Breast epithelium (tissue), 4 donors: ENCODE measurements at regions not wholly inside any gene's neighbourhood (a gene's known extent, or its start where the extent isn't known, plus 50 kb on each side); places are given as distances from the start of the nearest gene placed in this dataset.

Source experiments
- DNase-seq, 2 donors: peaks; one replicate each; pipeline ENCODE4 v3.0.0-alpha.2; 2019; ENCODE audit warnings: low spot score in 2 of 2
- H3K27ac ChIP-seq, 2 donors: fragments of 200-600 bp; sonication (generic) in 1 of 2; one replicate each; pipeline ENCODE4 v1.5.1; 2016 to 2019; ENCODE audit warnings: mild to moderate bottlenecking in 1 of 2
- H3K27me3 ChIP-seq, 2 donors: fragments of 200-600 bp; sonication (generic) in 1 of 2; one replicate each; pipeline versions ENCODE4 v1.5.1 to v1.6.0; 2017 to 2019; ENCODE audit warnings: control low read depth in 1 of 2, mild to moderate bottlenecking in 1 of 2
- H3K36me3 ChIP-seq: fragments of 200-600 bp; one replicate; pipeline ENCODE4 v1.5.1; 2019
- H3K4me1 ChIP-seq, 2 donors: fragments of 200-600 bp; sonication (generic); one replicate each; pipeline ENCODE4 v1.5.1; 2016 to 2019; ENCODE audit warnings: control low read depth in 1 of 2
- H3K4me3 ChIP-seq, 3 donors: fragments of 200-600 bp; sonication (generic); 1 replicate in 2 of 3; 2 replicates in 1 of 3; pipeline ENCODE4 v1.5.1; 2016 to 2019; ENCODE audit warnings: mild to moderate bottlenecking in 3 of 3, moderate library complexity in 2 of 3
- H3K9me3 ChIP-seq, 2 donors: fragments of 200-600 bp; sonication (generic) in 1 of 2; one replicate each; pipeline ENCODE4 v1.5.1; 2016 to 2019; ENCODE audit warnings: control low read depth in 1 of 2
- CTCF ChIP-seq, 3 donors: fragments of 450-650 bp; IDR thresholded peaks; one replicate each; pipeline ENCODE4 v1.5.1; 2016 to 2017; ENCODE audit warnings: antibody characterized with exemption in 3 of 3, mild to moderate bottlenecking in 3 of 3, moderate library complexity in 3 of 3
- POLR2A ChIP-seq: fragments of 450-650 bp; IDR thresholded peaks from one replicate; pipeline ENCODE4 v1.6.1; 2016; ENCODE audit warnings: antibody characterized with exemption, mild to moderate bottlenecking, moderate library complexity
- POLR2AphosphoS5 ChIP-seq, 3 donors: sonication (generic); formaldehyde crosslinking; IDR thresholded peaks; one replicate each; pipeline ENCODE4 v1.6.1; 2017; ENCODE audit warnings: antibody characterized with exemption in 3 of 3
- intact Hi-C: fragments of 100-400 bp; cut with DNase I; formaldehyde crosslinking; loops from one replicate; pipeline ENCODE4 v1.15.1; 2023; ENCODE audit warnings: low total_unique reads

- intact Hi-C loops = no loop called here
- H3K27me3 ChIP-seq = no peaks in the 10 kb centered on the region
- H3K36me3 ChIP-seq = no peaks in the 10 kb centered on the region
Observed at GRCh38 chr7:16136896-16137295, 284.4 kb downstream of the CRPPA start.

GRCh38 chr7:16135658-16136057 is 285.7 kb downstream of the CRPPA start:
- H3K27ac ChIP-seq = no peak overlapping the region
- H3K36me3 ChIP-seq = no peaks in the 10 kb centered on the region
- H3K9me3 ChIP-seq = no peaks in the 10 kb centered on the region
- H3K4me1 ChIP-seq = no peaks in the 10 kb centered on the region
- no peaks in the 10 kb centered on the region for H3K27me3 ChIP-seq
- DNase-seq = no peak
- no peak overlapping the region for H3K4me3 ChIP-seq
- intact Hi-C loops = no loop called here
- TF ChIP-seq CTCF (IDR thresholded peaks at IDR 0.05) = no peak
- TF ChIP-seq POLR2AphosphoS5 (IDR thresholded peaks at IDR 0.05) = no peak
- TF ChIP-seq POLR2A = no peak

More at GRCh38 chr7:16136896-16137295, 284.4 kb downstream of the CRPPA start:
- no peak for DNase-seq
- H3K4me3 ChIP-seq = no peak overlapping the region
- no peaks in the 10 kb centered on the region for H3K4me1 ChIP-seq
- TF ChIP-seq POLR2A = no peak
- TF ChIP-seq POLR2AphosphoS5 (IDR thresholded peaks at IDR 0.05) = no peak
- TF ChIP-seq CTCF (IDR thresholded peaks at IDR 0.05) = no peak
- no peaks in the 10 kb centered on the region for H3K9me3 ChIP-seq
- H3K27ac ChIP-seq = no peak overlapping the region

- TF ChIP-seq POLR2AphosphoS5 (IDR thresholded peaks at IDR 0.05) = no peak
- TF ChIP-seq POLR2A = no peak
- TF ChIP-seq CTCF (IDR thresholded peaks at IDR 0.05) = no peak
- no peaks in the 10 kb centered on the region for H3K27me3 ChIP-seq
- H3K9me3 ChIP-seq = no peaks in the 10 kb centered on the region
- H3K4me1 ChIP-seq = no peaks in the 10 kb centered on the region
- intact Hi-C loops = no loop called here
- H3K4me3 ChIP-seq = no peak overlapping the region
- no peak for DNase-seq
- H3K36me3 ChIP-seq = no peaks in the 10 kb centered on the region
- H3K27ac ChIP-seq = peak overlapping the region; percentile 46 to 68
Observed at GRCh38 chr7:16130111-16131110, 290.9 kb downstream of the CRPPA start.

GRCh38 chr7:16129431-16130110 is 291.8 kb downstream of the CRPPA start:
- H3K27me3 ChIP-seq = no peaks in the 10 kb centered on the region
- H3K36me3 ChIP-seq = no peaks in the 10 kb centered on the region
- peak overlapping the region; percentile 46 to 68 for H3K27ac ChIP-seq
- H3K4me3 ChIP-seq = no peak overlapping the region
- H3K9me3 ChIP-seq = no peaks in the 10 kb centered on the region
- TF ChIP-seq CTCF (IDR thresholded peaks at IDR 0.05) (no peak), POLR2A (no peak), POLR2AphosphoS5 (IDR thresholded peaks at IDR 0.05) (no peak)
- intact Hi-C loops = no loop called here
- no peaks in the 10 kb centered on the region for H3K4me1 ChIP-seq
- DNase-seq = no peak
